ENCODE measurements at regions not wholly inside any gene's neighbourhood (a gene's known extent, or its start where the extent isn't known, plus 50 kb on each side); places are given as distances from the start of the nearest gene placed in this dataset.
"Not testable (repeated sequence)": the region's sequence is repeated elsewhere in the genome, so short reads cannot be mapped to it uniquely, and the experiment has no call there.

DNA sequence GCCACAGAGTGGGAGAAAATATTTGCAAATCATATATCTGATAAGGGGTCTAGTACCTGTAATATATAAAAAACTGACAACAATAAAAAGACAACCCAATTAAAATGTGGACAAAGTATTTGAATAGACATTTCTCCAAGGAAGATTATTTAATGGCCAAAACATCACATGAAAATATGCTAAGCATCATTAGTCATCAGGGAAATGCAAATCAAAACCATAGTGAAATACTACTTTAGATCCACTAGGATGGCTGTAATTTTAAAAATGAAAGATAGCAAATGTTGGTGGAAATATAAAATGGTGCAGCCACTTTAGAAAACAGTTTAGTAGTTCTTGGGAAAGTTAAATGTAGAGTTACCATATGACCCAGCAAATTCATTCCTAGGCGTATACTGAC is 118.7 kb upstream of the KIF26B start:
- no peak for ATAC-seq
- DNase-seq (ENCODE audit: low spot score), result no peak

DNA sequence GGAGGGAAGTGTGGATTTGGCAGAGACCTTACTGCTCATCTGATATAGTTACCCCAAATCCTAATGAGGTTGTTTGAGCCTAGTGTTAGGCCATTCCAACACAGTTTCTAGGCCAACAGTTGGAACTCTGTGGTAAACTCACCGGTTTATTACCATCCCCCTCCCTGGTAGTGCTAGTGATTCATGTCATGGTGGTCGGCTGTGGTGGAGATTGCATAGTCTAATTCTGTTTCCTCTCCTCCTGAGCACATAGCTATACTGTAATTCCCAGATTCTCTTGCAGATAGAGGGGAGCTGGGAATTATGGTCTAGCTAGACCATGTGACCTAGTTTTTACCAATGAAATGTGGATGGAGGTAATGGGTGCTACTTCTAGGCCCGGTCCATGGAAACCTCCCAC is 123.7 kb upstream of the KIF26B start:
- ATAC-seq, result no peak
- no peak for DNase-seq (ENCODE audit: low spot score)

DNA sequence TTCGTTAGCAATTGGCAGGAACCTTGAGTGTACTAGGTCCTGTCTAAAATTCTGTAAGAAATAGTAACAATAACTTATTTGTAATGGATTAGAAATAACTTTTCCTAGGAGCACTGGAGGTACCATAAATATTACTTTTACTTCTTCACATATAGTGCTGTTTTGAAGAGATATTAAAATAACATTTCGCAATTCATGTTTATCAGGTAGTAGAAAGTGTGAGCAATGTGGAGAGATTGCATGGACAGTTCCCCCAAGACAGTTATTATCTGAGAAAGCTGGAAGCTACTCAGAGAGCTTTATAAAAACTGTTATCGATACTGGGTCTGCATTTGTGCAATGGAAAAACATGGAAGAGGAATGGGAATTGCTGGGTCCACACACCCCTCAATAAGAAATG is 128.5 kb upstream of the KIF26B start:
- ATAC-seq (no peak), DNase-seq (ENCODE audit: low spot score) (no peak)

DNA sequence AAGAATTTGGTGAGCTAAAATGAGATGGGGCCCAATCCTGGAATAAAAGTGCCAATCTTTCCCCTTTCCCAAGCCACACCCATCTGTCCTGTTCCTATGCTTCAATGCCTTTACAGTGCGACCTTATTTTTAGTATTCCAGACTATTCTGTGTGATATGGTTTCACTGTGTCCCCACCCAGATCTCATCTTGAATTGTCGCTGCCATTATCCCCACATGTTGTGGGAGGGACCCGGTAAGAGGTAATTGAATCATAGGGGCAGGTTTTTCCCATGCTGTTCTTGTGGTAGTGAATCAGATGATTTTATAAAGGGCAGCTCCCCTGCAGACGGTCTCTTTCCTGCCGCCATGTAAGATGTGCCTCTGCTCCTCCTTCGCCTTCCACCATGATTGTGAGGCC is 129.3 kb upstream of the KIF26B start:
- ATAC-seq (no peak), DNase-seq (ENCODE audit: low spot score) (no peak)

DNA sequence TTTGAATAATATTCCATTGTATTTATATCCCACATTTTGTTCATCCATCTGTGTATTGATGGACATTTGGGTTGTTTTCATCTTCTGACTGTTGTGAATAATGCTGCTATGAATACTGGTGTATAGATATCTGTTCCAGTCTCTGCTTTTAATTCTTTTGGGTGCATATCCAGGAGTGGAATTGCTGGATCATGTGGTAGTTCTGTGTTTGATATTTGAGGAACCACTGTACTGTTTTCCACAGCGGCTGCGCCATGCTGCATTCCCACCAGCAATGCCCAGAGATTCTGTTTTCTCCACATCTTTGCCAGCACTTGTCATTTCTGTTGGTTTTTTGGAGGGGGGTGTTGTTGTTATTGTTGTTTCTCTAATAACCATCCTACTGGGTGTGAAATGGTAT is 131.6 kb upstream of the KIF26B start:
- ATAC-seq, result no peak
- no peak for DNase-seq (ENCODE audit: low spot score)

DNA sequence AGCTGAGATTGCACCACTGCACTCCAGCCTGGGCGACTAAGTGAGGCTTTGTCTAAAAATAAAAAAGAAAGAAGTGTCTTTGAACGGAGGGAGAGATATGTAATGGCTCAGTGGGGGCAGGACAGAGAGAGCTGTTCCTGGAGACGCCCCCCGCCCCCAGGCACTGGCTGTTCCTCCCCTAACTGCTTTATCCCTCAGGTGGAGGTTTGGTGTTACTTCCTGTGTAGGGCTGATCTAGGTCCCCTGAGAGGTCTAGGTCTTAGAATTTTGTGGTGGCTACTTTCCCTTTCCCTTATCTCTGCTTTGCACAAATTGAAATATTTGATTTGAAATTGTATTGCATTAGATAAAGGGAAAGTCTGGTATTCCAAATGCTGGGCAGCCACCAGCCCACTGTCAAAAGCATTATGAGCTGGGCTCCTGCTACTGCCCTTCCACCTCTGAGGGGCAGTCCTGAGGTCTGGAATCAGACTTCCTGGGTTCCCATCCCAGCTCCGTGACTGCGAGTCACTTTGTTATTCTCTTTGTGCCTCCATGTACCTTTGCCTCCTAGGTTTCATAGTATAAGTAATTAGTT is 134.8 kb upstream of the KIF26B start:
- ATAC-seq (no peak), DNase-seq (ENCODE audit: low spot score) (no peak)

DNA sequence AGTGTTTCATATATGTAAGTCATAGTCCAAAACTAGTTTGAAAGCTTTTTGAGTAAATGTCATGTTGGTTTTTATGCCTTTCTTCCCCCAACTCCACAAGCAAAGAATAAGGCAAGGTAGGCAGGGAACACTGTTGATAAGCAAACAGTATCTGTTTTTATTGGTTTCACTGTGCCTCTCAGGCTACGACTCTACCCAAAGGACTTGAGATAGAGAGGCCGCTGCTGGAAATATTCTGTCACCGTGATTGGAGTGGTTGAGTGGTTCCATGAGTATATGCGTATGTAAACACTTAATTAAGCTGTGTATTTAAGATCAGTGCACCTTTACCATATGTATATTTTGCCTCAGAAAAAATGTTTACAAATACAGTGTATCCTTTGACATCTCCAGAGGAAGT is 138.1 kb upstream of the KIF26B start:
- DNase-seq (ENCODE audit: low spot score) (no peak), ATAC-seq (no peak)

DNA sequence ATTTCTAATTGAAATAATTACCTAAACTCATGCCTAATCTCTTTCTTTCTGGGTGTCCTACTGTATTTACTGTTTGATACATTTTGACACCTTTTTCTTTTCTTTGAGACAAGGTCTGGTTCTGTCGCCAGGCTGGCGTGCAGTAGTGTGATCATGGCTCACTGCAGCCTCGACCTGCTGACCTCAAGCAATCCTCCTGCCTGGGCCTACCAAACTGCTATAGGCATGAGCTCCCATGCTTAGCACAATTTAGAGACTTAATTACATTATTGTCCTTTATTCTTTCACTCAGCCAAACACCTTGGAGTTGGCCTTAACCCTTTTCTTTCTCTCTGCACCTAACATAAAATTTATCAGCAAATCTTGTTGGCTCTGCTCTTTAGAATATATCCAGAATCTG is 139.8 kb upstream of the KIF26B start:
- DNase-seq (ENCODE audit: low spot score), result no peak

DNA sequence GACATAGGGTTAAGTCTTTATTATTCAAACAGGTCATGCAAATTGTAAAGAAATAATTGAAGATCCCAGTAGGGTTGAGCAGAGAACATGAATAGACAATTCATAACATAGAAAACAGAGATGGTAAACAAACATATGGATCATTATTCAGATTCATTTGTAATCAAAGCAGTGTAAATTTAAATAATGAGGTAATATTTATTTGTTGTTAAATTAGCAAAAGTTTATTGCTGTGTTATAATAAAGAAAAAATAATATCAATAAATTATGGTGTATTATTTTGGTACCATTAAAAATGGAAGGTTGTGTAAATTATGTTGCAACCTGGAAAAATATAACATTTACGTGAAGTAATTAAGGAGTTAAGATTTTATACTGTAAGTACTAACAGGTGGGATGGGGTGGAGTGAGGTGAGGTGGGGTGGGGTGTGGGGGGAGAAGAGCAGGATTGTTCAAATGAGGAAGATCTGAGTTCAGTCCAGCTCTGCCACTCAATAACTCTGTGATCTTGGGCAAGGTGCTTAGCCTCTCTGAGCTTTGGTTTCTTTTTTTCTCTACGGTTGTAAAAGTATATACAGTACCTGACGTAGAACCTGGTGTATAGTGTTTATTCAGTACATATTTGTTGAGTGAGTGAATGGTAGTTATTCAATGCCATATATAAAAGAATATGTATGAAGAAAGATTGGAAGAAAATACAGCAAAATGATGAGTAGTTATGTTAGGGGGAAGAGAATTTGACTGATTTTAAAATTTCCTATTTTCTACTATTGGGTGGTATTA is 140.3 kb upstream of the KIF26B start:
- DNase-seq (ENCODE audit: low spot score), result no peak
- no peak for ATAC-seq

More for the DNA sequence above, 139.8 kb upstream of the KIF26B start:
- ATAC-seq, result no peak

DNA sequence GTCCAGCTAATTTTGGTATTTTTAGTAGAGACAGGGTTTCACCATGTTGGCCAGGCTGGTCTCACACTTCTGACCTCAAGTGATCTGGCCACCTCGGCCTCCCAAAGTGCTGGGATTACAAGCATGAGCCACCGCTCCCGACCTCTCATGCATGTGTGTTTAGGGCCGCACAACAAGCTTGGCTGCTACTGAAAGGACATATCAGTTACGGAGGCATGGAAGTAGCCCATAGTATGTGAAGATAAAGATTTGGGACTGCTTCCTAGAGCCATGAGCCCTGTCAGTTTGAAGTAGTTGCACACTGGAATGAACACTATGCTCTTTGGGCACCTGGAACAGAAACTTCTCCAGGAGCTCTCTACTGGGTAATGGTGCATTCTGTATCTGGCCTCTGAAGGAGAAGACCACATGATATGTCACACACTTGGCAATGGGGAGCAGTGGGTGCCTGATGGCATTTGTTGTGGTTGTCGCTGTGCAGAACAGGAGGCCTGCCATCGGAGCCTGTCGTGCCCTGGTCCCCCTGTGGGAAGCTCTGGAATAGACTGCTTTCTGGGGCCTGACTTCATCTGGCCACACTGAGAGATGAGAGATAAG is 144.7 kb upstream of the KIF26B start:
- DNase-seq (ENCODE audit: low spot score) (no peak), ATAC-seq (no peak)

DNA sequence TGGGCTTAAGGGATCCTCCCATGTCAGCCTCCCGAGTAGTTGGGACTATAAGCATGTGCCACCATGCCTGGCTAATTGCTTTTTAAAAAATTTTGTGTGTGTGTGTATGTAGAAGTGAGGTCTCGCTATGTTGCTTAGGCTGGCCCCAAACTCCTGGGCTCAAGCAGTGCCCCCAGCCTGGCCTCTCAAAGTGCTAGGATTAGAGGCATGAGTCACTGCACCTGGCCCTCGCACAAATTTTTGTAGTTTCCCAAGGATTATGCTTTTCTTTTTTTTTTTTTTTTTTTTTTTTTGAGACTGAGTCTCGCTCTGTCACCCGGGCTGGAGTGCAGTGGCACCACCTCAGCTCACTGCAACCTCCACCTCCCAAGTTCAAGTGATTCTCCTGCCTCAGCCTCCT is 144.4 kb upstream of the HNRNPU start:
- ATAC-seq (no peak), DNase-seq (ENCODE audit: low spot score) (no peak)

DNA sequence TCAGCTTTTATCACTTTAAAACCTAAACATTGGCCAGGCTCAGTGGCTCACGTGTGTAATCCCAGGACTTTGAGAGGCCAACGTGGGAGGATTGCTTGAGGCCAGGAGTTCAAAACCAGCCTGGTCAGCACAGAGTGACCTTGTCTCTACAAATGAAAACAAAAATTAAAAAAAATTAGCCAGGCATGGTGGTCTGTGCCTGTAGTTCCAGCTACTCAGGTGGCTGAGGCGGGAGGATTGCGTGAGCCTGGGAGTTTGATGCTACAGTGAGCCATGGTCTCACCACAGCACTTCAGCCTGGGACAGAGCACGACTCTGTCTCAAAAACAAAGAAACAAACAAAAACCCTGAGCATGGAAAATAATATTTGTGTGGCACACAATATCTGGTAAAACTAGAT is 143.5 kb upstream of the HNRNPU start:
- DNase-seq (ENCODE audit: low spot score) (no peak), ATAC-seq (no peak)

DNA sequence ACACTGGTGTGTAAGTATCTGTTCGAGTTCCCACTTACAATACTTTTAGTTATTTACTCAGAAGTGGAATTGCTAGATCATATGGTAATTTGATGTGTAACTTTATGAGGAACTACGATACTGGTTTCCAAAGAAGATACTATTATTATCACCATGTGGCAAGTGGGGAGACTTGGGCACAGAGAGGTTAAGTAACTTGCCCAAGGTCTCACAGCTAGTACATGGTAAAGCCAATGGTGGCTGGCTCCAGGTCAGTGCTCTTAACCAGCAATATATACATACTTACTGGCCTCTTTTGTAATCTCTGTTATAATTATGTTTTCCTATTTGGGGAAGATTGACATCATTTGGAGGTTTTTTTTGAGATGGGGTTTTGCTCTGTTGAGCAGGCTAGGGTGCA is 138.9 kb upstream of the HNRNPU start:
- ATAC-seq (no peak), DNase-seq (ENCODE audit: low spot score) (no peak)

DNA sequence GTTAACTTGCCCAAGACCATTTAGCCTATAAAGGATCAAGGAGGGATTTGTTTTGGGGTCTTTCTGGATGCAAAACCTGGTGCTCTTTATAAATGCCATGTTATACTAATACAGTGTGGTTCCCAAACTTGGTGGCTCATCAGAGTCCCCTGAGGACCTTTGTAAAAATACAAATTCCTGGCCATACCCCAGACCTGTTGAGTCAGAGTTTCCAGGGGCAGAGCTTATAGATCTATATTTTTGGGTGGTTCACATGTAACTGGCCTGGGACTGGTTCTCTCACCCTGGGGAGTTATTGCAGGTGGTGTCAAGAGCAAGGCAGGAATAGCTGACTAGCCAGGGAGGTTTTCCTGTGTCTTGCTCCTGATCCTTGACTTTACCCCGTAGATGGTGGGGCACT is 136.9 kb upstream of the HNRNPU start:
- DNase-seq (ENCODE audit: low spot score) (no peak), ATAC-seq (no peak)

DNA sequence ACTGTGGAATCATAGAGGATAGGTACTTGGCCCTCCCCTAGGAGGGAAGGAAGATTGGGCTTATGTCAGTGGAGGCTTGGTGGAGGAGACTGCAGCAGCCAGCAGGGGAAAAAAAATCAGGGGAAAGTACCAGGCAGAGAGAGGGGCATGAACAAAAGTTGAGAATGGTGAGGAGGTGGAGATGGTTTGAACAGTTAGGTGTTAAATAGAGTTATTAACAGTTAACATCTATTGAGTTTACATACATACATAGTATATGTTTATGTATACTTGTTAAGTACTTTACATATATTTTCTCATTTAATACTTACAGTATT is 136.5 kb upstream of the HNRNPU start:
- ATAC-seq, result no peak

DNA sequence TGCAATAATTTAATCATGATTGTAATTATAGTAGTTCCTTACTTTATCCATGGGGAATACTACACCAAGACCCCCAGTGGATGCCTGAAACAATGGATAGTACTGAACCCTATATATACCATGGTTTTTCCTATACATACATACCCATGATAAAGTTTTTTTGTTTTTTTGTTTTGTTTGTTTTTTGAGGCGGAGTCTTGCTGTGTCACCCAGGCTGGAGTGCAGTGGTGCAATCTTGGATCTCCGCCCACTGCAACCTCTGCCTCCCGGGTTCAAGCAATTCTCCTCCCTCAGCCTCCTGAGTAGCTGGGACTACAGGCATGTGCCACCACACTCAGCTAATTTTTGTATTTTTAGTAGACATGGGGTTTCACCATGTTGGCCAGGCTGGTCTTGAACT is 135.3 kb upstream of the HNRNPU start:
- ATAC-seq; DNase-seq (ENCODE audit: low spot score): not testable (repeated sequence)

More for the DNA sequence above, 136.5 kb upstream of the HNRNPU start:
- no peak for DNase-seq (ENCODE audit: low spot score)

DNA sequence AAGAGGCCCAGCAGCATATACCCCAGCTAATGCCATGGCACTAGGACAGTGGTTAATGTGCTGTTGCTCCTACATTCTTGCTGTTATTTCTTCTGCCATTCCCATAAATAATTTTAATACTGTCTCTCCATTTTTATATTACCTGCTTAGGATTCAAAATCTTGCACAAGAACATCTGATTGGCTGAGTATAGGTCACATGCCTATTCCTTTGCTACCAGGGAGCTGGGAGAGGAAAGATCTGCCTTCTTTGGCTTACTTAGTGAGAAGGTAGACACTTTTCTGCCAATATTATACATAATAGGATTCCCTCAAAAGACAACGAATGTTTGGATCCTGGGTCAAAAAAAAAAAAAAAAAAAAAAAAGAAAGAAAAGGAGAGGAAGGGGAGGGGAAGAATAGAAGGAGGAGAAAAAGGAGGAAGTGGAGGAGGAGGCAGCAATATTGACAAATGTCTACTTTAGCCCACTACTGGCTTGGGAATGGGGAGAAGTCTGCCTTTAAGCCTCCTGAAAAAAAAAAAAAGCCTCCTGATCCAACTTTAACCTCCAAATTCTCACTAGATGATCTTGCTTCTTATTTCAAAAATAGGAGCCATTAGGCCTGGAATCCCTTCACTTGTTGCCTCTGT is 134.5 kb upstream of the HNRNPU start:
- ATAC-seq, result no peak
- DNase-seq (ENCODE audit: low spot score), result no peak

DNA sequence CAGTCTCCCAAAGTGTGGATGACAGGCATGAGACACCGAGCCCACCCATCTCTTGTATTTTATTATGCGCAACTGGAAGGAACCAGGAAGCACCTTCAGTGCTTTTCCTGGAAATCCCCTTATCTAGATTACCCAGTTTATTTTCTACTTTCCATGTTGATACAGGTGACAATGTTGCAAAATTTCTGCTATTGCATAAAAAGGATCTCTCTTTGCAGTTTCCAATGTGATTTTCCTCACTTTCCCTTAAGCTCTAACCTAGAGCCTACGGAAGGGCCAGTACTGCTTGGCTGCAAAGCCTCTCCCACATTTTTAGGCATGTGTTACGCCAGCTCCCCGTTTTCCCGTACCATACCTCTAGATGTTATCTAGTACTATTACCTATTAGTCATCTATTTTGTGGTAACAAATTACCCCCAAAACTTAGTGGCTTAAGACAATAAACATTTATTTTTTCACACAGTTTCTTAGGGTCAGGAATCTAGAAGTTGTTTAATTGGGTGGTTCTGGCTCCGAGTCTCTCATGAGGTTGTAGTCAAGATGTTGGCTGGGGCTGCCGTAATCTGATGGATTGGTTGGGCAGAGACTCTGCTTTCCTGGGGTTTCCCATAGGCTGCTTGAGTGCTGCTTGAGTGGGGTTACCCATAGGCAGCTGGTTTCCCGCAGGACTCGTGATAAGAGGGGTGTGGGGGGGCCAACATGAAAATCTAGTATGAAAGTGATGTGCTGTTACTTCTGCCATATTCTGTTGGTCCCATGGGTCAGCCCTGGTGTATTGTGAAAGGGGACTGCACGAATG is 131.5 kb upstream of the HNRNPU start:
- ATAC-seq, result peak; percentile 66
- no peak for DNase-seq (ENCODE audit: low spot score)

DNA sequence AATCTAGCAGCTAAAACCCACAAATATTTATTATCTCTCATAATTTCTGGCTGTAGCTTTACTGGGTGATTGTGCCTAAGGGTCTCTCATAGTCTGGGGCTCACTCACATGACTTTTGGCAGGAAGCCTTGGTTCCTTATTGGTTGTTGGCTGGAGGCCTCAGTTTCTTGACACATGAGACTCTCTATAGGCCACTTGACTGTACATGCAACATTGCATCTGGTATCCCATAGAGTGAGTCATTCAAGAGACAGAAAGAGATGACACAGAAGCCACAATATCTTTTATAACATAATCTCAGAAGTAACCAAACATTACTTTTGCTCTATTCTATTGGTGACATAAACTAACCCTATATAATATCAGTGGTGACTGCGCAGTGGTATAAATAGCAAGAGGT is 128.5 kb upstream of the HNRNPU start:
- ATAC-seq (no peak), DNase-seq (ENCODE audit: low spot score) (no peak)

DNA sequence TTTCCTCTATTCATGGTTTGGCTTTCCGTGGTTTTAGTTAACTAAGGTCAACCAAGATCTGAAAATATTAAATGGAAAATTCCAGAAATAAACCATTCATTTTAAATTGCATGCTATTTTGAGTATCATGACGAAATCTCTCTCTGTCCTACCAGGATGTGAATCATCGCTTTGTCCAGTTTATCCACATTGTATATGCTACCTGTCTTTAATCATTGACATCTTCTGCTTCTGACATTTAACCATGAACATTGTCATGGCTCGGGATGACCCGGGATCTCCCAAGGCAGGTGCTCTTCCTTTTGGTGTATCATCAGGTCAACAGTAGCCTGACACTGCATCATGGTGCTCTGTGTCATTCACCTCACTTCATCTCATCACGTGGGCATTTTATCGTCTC is 125.5 kb upstream of the HNRNPU start:
- DNase-seq (ENCODE audit: low spot score), result no peak
- ATAC-seq, result no peak

DNA sequence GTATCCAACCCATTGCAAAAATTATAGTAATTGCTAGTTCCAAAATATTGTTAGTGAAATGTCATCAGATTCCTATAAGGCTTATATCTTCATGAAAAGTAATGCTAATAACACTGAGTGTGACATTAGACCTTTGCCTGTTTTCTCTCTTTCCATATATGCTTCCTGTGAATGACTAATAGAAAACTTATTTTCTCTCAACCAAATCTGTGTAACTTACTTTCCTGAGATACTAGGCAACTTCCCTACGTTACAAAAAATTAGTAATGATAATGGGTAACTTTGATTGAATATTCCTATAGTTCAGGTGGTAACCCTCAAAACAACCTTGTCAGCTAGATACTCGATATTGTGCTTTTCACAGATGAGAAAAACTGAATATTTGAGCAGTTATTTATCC is 124.2 kb upstream of the HNRNPU start:
- no peak for ATAC-seq
- no peak for DNase-seq (ENCODE audit: low spot score)

All from left lobe of liver (tissue), 2 donors.